ENCODE measurements at regions not wholly inside any gene's neighbourhood (a gene's known extent, or its start where the extent isn't known, plus 50 kb on each side); places are given as distances from the start of the nearest gene placed in this dataset.
"Not testable (repeated sequence)": the region's sequence is repeated elsewhere in the genome, so short reads cannot be mapped to it uniquely, and the experiment has no call there.

DNA sequence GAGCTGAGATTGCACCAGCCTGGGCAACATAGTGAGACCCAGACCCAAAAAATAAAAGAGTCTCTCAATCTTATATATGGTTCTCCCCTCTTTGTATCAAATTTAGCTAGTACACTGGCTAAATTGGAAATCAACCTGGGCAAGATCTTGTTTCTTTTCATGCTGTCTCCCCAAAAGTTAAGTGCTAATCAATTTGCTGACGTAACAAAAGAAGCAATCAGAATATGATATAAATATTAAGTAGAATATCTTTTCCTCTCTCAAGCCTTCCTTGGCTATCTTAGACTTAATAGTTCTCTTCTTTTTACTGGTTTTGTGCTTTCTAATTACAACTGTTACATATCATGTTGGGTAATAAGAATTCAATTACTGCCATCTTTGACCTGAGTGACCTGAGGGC, 258.9 kb downstream of the KCNRG start:
- DNase-seq (ENCODE audit: low spot score): no peak

DNA sequence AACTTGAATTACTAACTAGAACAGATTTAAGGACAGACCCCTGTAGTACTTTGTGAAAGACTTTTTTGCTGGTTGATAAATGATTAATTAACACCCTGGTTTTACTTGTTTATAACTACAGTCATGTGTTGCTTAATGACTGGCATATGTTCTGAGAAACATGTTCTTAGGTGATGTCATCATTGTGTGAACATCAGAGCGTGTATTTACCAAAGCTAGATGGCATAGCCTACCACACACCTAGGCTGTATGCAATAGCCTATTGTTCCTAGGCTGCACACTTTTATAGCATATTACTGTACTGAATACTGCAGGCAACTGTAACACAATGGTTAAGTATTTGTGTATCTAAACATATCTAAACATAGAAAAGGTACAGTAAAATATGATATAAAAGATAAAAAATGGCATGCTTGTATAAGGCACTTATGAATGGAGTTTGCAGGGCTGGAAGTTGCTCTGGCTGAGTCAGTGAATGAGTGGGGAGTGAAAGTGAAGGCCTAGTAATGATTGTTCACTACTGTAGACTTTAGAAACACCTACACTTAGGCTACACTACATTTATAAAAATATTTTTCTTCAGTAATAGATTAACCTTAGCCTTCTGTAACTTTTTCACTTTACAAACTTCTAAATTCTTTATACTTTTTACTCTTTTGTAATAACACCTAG, 260.3 kb downstream of the KCNRG start:
- no peak for DNase-seq (ENCODE audit: low spot score)

- DNase-seq (ENCODE audit: low spot score): no peak
These were observed 261.3 kb downstream of the KCNRG start for GRCh38 chr13:50276550-50276949.

DNA sequence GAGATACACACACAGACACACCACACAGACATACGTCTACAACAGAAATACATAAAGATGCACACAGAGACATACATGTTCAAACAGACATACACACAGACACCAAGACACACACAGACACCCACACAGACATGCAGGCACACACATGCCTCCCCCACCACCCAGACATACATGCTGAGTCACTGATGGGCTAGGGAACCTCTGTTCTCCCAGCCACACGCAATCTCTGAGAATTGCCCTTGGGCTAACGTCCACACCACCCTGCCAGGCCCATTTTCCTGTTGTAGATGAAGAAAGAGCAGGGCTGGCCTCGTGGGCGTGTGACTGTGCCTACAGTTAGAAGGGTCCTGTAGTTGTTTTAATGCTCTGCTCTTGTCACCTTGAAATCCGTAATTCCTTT, 261.9 kb downstream of the KCNRG start:
- no peak for DNase-seq (ENCODE audit: low spot score)

GRCh38 chr13:50277906-50278305, 262.7 kb downstream of the KCNRG start:
- DNase-seq (ENCODE audit: low spot score): no peak

GRCh38 chr13:50280441-50280937, 265.2 kb downstream of the KCNRG start:
- DNase-seq (ENCODE audit: low spot score): no peak

GRCh38 chr13:50282016-50282415, 266.8 kb downstream of the KCNRG start:
- DNase-seq (ENCODE audit: low spot score): no peak

DNA sequence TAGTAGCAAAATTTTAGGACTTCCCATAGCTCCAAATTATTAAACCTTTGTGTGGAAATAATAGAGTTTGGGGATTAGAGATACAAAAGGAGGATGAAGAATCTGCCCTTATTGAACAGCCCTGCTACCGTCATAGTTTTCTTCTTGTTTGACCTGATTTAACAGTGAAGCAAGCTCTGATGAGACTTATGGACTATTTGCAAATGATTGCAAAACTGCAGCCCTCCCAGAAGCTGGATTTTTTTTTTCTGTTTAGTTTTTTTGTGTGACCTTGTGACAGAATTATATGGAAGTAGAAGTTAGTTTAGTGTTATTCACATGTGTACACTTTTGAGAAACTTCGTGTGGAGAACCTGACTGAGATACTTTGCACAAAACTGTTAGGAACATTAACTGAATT, 267.8 kb downstream of the KCNRG start:
- DNase-seq (ENCODE audit: low spot score): no peak

DNA sequence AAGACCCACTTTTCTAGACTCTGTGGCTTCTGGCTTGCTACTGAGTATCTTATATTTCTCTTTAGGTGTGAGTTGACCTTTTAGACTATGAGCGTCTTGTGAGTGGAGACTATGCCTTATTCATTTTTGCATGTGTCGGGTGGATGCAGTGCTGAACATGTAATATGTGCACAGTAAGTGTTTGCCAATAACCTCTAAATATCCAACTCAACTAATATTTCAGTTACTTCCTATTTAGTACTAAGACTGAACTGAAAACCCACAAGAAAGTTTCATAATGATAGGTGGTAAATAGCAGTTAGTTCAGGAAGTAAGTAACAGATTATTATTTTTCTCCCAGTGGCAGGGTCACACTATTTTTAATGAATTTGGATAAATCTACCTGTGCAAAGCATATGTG, 269.3 kb downstream of the KCNRG start:
- DNase-seq (ENCODE audit: low spot score): no peak

DNA sequence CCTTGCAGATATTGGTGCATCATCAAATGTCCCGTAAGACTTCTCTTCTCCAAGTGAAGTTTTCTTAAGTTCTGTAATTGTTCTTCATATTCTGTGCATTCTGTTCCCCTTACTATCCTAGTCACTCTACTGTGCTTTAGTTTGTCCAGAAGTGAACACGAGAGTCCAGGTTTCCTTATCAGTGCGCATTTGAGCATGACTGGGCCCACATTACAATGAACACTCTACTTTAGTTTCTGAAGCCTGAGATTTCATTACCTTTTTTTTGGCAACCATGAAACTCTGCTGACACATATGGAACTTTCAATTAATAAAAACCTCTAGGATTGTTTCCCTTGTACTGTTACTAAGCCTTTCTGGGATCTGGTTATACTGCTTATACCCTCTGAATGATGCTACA, 270.0 kb downstream of the KCNRG start:
- DNase-seq (ENCODE audit: low spot score): no peak

GRCh38 chr13:50286324-50286723, 271.1 kb downstream of the KCNRG start:
- no peak for DNase-seq (ENCODE audit: low spot score)

DNA sequence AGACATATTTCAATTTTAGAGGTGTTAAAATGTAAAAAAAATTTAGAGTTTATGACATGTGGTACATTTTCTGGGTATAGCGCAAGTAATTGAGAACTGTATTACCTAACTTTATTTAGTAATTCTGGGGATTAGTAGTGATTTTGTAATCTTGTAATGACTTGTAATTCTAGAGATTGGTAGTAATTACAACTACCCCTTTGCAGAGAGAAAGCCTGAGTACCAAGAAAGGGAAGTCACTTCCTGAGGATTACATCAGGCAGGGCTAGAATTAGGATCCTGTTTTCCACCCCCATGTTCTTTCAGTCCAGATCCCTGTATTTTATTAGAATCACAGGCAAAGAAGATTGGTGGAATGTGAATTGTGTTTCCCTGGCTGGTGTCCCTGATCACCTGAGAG, 274.9 kb downstream of the KCNRG start:
- no peak for DNase-seq (ENCODE audit: low spot score)

GRCh38 chr13:50291611-50292010, 276.4 kb downstream of the KCNRG start:
- no peak for DNase-seq (ENCODE audit: low spot score)

DNA sequence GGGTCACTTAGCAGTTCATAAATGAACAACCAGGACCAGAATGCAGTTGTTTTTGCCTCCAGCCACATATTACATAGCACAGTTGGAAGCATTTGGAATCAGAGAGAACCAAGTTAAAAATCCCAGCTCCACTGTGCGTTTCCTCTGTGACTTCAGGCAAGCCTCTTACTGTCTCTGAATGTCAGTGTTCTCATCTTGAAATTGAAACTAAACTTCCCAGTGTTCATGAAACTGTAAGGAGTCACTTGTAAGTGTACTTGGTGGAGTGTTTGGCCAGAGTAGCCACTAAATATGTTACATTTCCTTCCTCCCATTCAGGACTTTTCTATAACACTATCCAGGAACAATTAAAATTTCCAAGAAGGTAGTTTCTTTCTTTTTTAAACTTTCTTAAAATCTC, 276.8 kb downstream of the KCNRG start:
- DNase-seq (ENCODE audit: low spot score): no peak

GRCh38 chr13:50294425-50294824, 279.2 kb downstream of the KCNRG start:
- not testable (repeated sequence) for DNase-seq (ENCODE audit: low spot score)

DNA sequence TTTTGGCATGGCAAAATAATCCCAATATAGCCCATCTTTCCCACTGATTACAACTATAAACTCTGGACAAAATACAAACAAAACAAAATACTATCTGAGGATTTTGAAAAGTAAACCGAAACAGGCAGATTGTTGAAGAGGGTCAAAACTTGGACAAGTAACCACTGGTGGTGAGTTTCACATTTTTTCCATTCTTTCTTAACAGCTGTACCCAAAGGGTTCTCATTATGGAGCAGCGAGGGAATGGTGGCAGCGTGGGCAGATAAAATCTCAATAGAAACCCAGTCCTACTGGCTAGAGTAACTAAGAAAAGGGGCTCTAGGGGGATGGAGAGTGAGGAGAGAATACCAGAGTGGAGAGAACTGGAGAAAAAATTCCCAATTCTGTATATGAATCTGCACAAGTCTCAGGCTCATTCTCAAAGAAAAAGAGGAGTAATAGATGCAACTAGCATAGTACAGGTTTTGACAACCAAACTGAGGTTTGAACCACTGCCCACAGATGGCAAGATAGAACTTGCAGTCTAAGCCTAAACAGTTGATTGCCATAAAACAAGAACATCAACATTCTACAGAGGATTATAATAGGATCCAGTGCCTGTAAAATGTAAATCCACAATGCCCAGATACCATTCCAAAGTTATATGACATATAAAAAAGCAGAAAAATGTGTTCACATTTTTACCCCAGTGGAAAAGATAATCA, 284.5 kb downstream of the KCNRG start:
- peak; percentile 11 for DNase-seq (ENCODE audit: low spot score)

- no peak for DNase-seq (ENCODE audit: low spot score)
These were observed 288.9 kb downstream of the KCNRG start for GRCh38 chr13:50303963-50304721.

- no peak for DNase-seq (ENCODE audit: low spot score)
These were observed 290.9 kb downstream of the KCNRG start for GRCh38 chr13:50306156-50306555.

- no peak for DNase-seq (ENCODE audit: low spot score)
These were observed 294.1 kb downstream of the KCNRG start for GRCh38 chr13:50309318-50309717.

DNA sequence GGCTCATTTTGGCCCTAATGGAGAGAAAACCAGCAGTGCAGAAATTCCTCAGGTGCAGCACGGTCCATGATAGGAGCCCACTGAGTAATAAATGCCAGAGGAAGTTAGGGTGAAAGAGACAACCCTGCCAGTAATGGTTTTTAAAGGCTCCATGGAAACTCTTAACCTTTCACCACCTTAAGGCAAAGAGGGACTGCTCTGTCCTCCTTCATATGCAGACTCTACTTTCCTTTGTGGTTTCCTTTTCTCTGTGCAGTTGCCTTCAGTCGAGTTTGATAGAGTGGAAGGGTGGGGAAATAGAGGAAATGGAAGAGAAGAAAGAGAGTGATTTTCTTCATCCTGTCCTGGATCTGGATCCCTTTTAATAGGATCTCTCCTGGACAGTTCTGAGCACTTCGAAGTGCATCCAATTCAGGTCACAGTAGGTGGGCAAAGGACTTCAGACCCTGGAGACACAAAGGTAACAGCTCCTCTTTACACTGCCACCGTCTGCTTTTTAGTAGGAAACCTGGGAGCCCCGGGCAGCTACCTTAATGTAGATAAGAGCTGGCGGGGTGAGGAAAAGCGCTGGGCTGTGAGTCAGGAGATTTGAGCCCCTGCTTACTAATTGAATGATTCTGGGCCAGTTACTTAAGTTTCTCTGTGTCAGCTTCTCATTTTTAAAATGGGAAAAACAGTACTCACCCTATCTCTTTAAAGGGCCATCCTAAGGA, 294.8 kb downstream of the KCNRG start:
- no peak for DNase-seq (ENCODE audit: low spot score)

DNA sequence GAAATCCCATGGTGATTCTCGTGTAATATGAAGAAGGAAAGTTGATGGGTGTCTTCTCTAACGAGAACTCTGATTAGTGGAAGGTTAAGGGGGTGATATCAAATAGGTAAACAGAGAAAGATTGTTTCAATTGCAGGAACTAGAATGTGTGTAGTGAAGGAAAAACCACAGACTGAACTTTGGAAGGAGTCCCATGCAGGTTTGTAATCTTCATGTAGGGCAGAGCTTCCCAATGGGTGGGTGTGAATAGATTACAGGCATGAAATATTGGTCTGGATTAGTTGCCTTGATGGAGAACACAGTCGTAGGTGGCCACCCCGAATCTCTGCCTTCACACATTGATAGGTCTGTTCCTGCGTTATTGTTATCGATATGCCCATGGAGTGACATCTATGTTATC, 295.5 kb downstream of the KCNRG start:
- DNase-seq (ENCODE audit: low spot score): no peak

- no peak for DNase-seq (ENCODE audit: low spot score)
These were observed 303.6 kb downstream of the KCNRG start for GRCh38 chr13:50318887-50319286.
